SK-N-MC (cell line): ENCODE measurements at regions not wholly inside any gene's neighbourhood (a gene's known extent, or its start where the extent isn't known, plus 50 kb on each side); places are given as distances from the start of the nearest gene placed in this dataset.

Source experiments
- DNase-seq: peaks from one replicate; pipeline ENCODE4 v3.0.0-alpha.2; 2011; ENCODE audit warnings: low read depth, low spot score
- H3K27ac ChIP-seq: fragments of 200-600 bp; sonication (generic); 2 replicates; pipeline ENCODE4 v1.5.1; 2016; ENCODE audit warnings: mixed run types
- H3K36me3 ChIP-seq: fragments of 200-600 bp; sonication (generic); 2 replicates; pipeline ENCODE4 v1.6.1; 2017; ENCODE audit warnings: antibody characterized with exemption, low read length, mixed read lengths; ENCODE audit not compliant: insufficient read depth
- H3K4me3 ChIP-seq: fragments of 200-600 bp; sonication (generic); 2 replicates; pipeline ENCODE4 v1.5.1; 2016
- H3K9ac ChIP-seq: fragments of 200-600 bp; sonication (generic); 2 replicates; pipeline ENCODE4 v1.8.0; 2017; ENCODE audit warnings: mixed run types, mixed read lengths; ENCODE audit not compliant: insufficient read length
- H3K9me3 ChIP-seq: fragments of 200-600 bp; sonication (generic); 2 replicates; pipeline ENCODE4 v1.6.1; 2017; ENCODE audit warnings: low read depth, mild to moderate bottlenecking, antibody characterized with exemption, low read length, moderate library complexity, mixed read lengths
- EZH2 ChIP-seq: fragments of 200-600 bp; sonication (generic); IDR thresholded peaks from one replicate; pipeline ENCODE4 v1.6.1; 2017; ENCODE audit warnings: antibody characterized with exemption
- FOXP2 ChIP-seq: optimal IDR thresholded peaks from 2 replicates; pipeline ENCODE3; 2011; ENCODE audit warnings: mild to moderate bottlenecking, moderate library complexity; ENCODE audit not compliant: insufficient read depth; ENCODE audit errors: extremely low read length, control extremely low read depth
- POLR2AphosphoS5 ChIP-seq: IDR thresholded peaks from 2 replicates; pipeline ENCODE4 v1.6.1; 2012; ENCODE audit warnings: mild to moderate bottlenecking, low read depth, low read length, borderline replicate concordance

DNA sequence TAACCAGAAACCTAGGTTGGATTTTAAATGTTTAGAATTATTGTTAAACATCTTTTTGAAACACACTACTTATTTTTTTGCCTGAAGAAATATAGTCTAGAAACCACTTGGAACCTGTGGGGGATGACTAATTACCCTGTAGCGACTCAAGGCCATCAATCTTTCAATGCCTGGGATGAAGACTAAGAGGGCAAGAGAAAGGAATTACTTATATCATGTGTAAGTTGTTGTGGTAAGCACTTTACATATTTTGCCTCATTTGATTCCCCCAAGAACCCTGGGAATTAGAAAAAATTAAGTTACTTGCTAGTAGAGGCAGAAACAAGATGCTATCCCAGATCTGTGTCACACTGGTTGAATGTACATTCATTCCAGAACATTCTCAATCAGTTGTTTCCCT, 170.9 kb upstream of the GRIA3 start:
- Histone ChIP-seq H3K36me3 (no peaks in the 10 kb centered on the region), H3K9ac (no peak overlapping the region), H3K9me3 (no peaks in the 10 kb centered on the region), H3K27ac (no peak overlapping the region), H3K4me3 (no peak overlapping the region)
- no peak for TF ChIP-seq POLR2AphosphoS5
- TF ChIP-seq EZH2 = no peak
- DNase-seq = no peak

DNA sequence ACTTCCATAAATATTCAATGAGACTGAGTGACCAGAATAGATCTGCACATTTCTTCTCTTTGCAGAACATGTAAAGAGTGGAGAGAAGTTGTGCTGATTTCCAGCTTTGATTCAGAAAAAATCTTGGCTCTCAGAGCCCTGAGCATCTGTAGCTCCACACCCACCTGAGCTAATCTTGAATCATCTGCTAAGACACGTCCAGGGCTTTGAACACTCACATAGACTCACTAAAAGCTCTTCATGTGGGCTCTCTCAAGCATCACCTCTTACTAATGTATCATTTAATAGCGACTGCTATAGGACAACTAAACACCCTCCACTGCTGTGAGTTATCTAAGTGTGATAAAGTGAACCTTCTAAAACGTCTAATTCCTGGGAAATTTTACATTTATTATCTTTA, 147.7 kb upstream of the GRIA3 start:
- no peak overlapping the region for H3K27ac ChIP-seq

DNA sequence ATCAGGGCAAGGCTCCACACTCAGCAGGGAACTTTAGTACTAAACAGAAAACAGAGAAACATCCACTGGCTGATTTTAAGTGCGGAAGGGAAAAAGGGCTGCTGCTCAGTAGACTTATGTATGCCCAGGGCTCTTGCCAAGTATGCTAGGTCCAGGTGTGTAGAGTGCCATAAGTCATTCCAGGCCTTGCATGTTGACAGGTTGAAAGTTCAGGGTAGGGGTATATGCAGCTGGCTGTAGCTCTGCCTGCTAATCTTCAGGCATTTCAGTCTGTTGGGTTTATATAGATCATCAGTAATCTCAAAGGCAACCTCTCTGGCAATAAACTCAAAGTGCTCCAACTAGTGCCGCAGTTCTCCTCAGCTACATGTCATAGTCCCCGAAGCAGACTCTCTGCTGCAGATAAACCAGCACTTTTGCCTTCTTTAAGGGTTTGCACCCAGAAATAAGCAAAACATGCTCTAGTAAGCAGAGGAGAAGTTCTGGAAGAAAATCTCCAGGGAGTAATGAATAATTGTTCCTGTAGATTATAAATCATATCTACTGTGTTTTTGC, 134.9 kb upstream of the GRIA3 start:
- no peak for DNase-seq
- TF ChIP-seq EZH2 (no peak), FOXP2 (no peak), POLR2AphosphoS5 (no peak)
- Histone ChIP-seq H3K27ac (no peak overlapping the region), H3K4me3 (no peak overlapping the region), H3K9me3 (no peaks in the 10 kb centered on the region), H3K36me3 (no peaks in the 10 kb centered on the region), H3K9ac (no peak overlapping the region)

More for the DNA sequence above, 147.7 kb upstream of the GRIA3 start:
- H3K9me3 ChIP-seq = no peaks in the 10 kb centered on the region
- no peak for DNase-seq
- H3K4me3 ChIP-seq = no peak overlapping the region
- no peak for TF ChIP-seq EZH2
- no peak for TF ChIP-seq FOXP2
- TF ChIP-seq POLR2AphosphoS5 = no peak
- no peak overlapping the region for H3K9ac ChIP-seq
- no peaks in the 10 kb centered on the region for H3K36me3 ChIP-seq

DNA sequence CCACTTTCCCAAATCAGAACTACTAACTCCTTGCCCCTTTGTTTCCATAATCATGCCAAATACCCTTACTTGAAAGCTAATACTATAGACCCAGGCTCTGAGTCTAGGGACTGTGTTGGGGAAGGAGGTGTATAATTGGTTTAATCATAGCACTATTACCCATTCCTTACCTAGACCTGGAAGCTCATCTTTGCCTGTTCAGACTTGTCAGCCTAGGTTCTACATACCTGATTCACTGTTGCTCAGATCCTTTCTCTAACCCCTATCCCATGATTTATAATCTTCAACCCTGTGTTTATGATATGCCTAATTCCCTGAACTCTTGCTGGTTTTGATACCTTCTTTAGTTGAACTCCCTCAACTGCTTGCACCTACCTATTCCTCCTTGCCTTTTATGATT, 123.1 kb upstream of the GRIA3 start:
- H3K9ac ChIP-seq = no peak overlapping the region
- no peaks in the 10 kb centered on the region for H3K36me3 ChIP-seq
- no peaks in the 10 kb centered on the region for H3K9me3 ChIP-seq
- DNase-seq = no peak
- TF ChIP-seq FOXP2 = no peak
- TF ChIP-seq POLR2AphosphoS5 = no peak
- no peak for TF ChIP-seq EZH2
- no peak overlapping the region for H3K4me3 ChIP-seq
- H3K27ac ChIP-seq = no peak overlapping the region

DNA sequence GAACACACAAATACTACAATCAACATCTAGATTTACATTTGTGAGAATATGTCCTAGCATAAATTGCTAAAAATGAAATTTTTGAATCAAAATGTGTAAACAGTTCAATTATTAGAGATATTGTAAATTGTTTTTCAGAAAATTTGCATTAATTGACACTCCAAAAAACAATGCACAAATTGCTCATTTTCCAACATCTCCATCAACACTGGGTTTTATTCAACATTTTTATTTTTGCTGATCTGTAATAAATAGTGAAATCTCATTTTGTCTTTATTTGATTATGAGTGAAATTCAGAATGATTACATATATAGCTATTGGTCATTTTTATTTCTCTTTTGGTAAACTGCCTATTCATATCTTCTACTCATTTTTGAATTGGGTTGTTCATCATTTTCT, 120.0 kb upstream of the GRIA3 start:
- no peak for TF ChIP-seq EZH2
- TF ChIP-seq POLR2AphosphoS5 = no peak
- TF ChIP-seq FOXP2 = no peak
- no peak overlapping the region for H3K4me3 ChIP-seq
- DNase-seq = no peak

DNA sequence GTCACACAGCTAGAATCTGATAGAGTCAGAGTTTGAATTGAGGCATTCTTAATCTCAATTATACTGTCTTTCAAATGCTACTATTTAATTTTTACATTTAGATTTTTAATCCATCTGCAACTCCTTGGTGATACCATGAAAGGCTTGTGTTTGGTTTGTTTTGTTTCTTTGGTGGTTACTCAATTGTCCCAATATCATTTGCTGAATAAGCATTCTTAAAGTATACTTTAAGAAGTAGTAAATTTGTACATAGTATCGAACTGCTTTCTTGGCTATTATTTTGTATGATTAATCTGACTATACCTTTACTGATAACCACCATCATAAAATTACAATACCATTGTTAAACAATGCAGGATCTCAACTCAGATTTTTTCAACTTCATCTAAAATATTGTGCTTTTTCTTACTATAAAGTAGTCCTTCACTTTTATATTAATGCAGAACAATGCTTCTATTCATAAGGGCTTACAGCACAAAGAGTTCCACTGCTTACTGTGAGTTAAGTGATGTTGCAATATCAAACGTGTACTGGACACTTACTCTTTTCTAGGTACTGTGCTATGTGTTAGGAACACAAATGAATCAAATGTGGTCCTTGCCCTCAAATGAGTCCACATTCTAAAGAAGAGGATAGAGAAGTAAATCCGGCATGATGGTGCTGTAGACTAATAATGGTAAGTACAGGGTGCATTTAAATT, 111.2 kb upstream of the GRIA3 start:
- no peaks in the 10 kb centered on the region for H3K36me3 ChIP-seq
- H3K9me3 ChIP-seq = no peaks in the 10 kb centered on the region
- H3K27ac ChIP-seq = no peak overlapping the region
- DNase-seq = no peak
- H3K4me3 ChIP-seq = no peak overlapping the region
- no peak for TF ChIP-seq POLR2AphosphoS5
- no peak for TF ChIP-seq FOXP2
- TF ChIP-seq EZH2 = no peak
- no peak overlapping the region for H3K9ac ChIP-seq

More for the DNA sequence above, 120.0 kb upstream of the GRIA3 start:
- no peak overlapping the region for H3K9ac ChIP-seq
- H3K27ac ChIP-seq = no peak overlapping the region
- H3K36me3 ChIP-seq = no peaks in the 10 kb centered on the region
- no peaks in the 10 kb centered on the region for H3K9me3 ChIP-seq

DNA sequence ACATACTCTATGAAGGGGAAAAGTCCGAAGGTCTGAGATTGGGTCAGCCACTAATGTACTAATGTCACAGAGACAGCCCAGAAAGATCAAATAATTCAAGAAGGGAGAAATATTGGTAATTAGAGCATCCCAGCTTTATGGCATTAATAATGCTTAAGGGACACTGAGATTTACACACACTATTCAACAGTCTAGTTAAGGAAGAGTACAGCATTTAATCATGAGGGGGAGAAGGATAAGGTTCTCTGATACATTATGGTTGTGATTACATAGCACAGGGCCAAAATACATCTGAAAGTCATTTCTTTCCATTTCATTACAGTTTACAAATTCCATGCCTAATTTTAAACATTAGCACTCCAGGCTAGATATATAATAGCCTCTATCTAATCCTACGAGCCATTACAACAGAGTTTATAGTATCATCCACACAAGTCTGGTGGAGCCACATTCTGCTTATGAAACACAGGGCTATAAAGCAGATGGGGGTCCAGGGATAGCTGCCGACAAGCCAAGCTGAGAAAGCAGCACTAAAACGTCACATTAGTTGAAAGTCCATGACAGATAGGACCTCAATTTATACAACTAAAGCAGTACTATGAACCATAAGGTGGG, 108.0 kb upstream of the GRIA3 start:
- peak overlapping the region; percentile 25 for H3K9ac ChIP-seq
- no peaks in the 10 kb centered on the region for H3K9me3 ChIP-seq
- peak overlapping the region; percentile 56 for H3K4me3 ChIP-seq
- no peak for TF ChIP-seq FOXP2
- TF ChIP-seq POLR2AphosphoS5 = no peak
- TF ChIP-seq EZH2 = no peak
- peak overlapping the region; percentile 55 for H3K27ac ChIP-seq
- no peaks in the 10 kb centered on the region for H3K36me3 ChIP-seq
- DNase-seq = no peak

DNA sequence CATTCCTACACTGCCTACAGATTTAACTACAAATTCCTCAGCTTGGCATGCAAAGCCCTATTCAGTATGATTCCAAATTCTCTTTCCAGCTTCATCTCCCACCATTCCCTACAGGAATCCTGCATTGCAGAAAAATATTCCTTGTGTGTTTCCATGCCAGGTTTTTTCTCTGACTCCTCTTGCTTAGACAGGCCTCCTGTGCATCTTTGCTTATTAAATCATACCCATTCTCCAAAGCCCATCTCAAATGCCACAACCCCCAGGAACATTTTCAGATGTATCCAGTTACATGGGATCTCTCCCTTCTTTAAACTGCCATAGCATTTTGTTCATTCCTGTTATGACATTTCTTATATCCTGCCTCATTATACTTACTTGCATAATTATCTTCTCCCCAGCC, 106.4 kb upstream of the GRIA3 start:
- TF ChIP-seq POLR2AphosphoS5 (no peak), FOXP2 (no peak), EZH2 (no peak)
- peak overlapping the region; percentile 55 for H3K27ac ChIP-seq
- no peak overlapping the region for H3K9ac ChIP-seq
- DNase-seq = peak; percentile 28
- no peaks in the 10 kb centered on the region for H3K9me3 ChIP-seq
- H3K4me3 ChIP-seq = 0 out of 2 replicates have a peak overlapping the region, but pooled peaks have one; percentile 2
- no peaks in the 10 kb centered on the region for H3K36me3 ChIP-seq
